Erythroblast (primary cell): ENCODE measurements at regions not wholly inside any gene's neighbourhood (a gene's known extent, or its start where the extent isn't known, plus 50 kb on each side); places are given as distances from the start of the nearest gene placed in this dataset.

Experiments
- GATA1 ChIP-seq: IDR thresholded peaks from 2 replicates; pipeline ENCODE4 v1.6.1; 2011; ENCODE audit warnings: low read depth, mild to moderate bottlenecking, control low read depth, low read length, moderate library complexity
- POLR2A ChIP-seq: IDR thresholded peaks from 2 replicates; pipeline ENCODE4 v1.6.1; 2011; ENCODE audit warnings: mild to moderate bottlenecking, low read length

- TF ChIP-seq POLR2A (no peak), GATA1 (no peak)
Observed at GRCh38 chr6:168951217-168951616, 302.4 kb downstream of the THBS2 start.
